Endothelial cell of umbilical vein (primary cell): ENCODE measurements at regions not wholly inside any gene's neighbourhood (a gene's known extent, or its start where the extent isn't known, plus 50 kb on each side); places are given as distances from the start of the nearest gene placed in this dataset.
A peak's percentile ranks its signal among the peaks of the same experiment; 100 is the strongest.

Experiments used
- CTCF ChIP-seq, 2 donors: IDR thresholded peaks; 1 replicate in 1 of 2; 2 replicates in 1 of 2; pipeline ENCODE4 v1.5.1; 2011; ENCODE audit warnings: low read length in 2 of 2, mild to moderate bottlenecking in 2 of 2, moderate library complexity in 2 of 2, control low read depth in 1 of 2, inconsistent platforms in 1 of 2, low read depth in 1 of 2; ENCODE audit not compliant: insufficient read depth in 1 of 2; ENCODE audit errors: extremely low read depth in 1 of 2
- EZH2 ChIP-seq: IDR thresholded peaks from 2 replicates; pipeline ENCODE4 v1.6.1; 2012; ENCODE audit warnings: borderline replicate concordance, low read depth, mild to moderate bottlenecking, moderate library complexity, low read length, inconsistent platforms; ENCODE audit not compliant: severe bottlenecking
- JUN ChIP-seq: IDR thresholded peaks from 2 replicates; pipeline ENCODE4 v1.6.1; 2011; ENCODE audit warnings: borderline replicate concordance, low read depth; ENCODE audit not compliant: insufficient read length, insufficient read depth
- POLR2A ChIP-seq: IDR thresholded peaks from 2 replicates; pipeline ENCODE4 v1.6.1; 2012; ENCODE audit warnings: low read depth, mild to moderate bottlenecking, control low read depth, low read length
- POLR2AphosphoS5 ChIP-seq: IDR thresholded peaks from 2 replicates; pipeline ENCODE4 v1.6.1; 2012; ENCODE audit warnings: low read depth, mild to moderate bottlenecking, control low read depth, low read length, moderate library complexity; ENCODE audit not compliant: insufficient read depth
- TF ChIP-seq, protein P1 (sequence below): IDR thresholded peaks from 2 replicates; pipeline ENCODE4 v1.6.1; 2011; ENCODE audit not compliant: insufficient read depth, insufficient read length

DNA sequence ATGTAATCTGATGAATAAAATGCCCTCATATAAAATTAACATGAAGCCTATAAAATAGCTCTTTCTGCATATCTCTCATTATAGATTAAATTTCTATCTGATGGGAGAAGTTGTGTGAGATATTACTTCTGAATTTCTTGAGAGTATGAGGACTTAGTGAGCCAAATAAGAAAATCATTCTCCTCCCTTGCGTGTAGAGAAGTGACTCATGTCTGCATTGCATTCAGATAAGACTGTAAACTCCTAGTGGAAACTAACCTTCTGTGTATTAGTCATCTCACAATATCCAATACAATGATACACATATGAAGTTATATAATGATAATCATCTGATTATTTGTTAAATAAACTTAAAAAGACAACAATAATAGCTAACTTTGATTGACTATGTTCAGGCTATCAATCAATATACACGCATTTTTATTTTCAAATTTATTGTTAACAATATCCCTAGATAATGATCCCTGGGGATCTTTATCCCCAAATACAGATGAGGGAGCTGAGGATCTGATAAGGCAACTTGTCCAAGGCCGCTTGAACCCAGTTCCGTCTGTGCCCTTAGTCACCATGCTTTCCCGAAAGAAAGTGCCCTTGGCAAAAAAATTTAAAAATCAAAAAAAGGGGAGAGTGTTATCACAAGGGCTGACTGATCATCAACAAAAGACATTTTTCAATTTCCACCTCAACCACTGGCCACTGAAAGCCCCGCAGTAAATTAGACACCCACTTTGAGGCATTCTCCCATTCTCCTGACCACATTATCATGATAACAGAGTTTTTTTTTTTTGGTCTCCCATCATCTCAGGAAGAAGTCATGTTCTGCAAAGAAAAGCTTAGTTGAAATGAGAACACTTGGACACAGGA, 189.2 kb upstream of the RASSF8 start:
- TF ChIP-seq JUN (peak; percentile 89), POLR2A (no peak), CTCF (IDR thresholded peaks at IDR 0.05; ENCODE audit: extremely low read depth in 1 of 2, insufficient read depth in 1 of 2, low read depth in 1 of 2, low read length in 2 of 2) (no peak), EZH2 (no peak), POLR2AphosphoS5 (no peak)
- TF ChIP-seq, protein P1, sequence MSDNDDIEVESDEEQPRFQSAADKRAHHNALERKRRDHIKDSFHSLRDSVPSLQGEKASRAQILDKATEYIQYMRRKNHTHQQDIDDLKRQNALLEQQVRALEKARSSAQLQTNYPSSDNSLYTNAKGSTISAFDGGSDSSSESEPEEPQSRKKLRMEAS, result no peak
